ENCODE measurements at regions not wholly inside any gene's neighbourhood (a gene's known extent, or its start where the extent isn't known, plus 50 kb on each side); places are given as distances from the start of the nearest gene placed in this dataset.

GRCh38 chr13:50744116-50744660, 99.3 kb downstream of the DLEU7 start:
- TF ChIP-seq CTCF (IDR thresholded peaks at IDR 0.05; ENCODE audit: low read length) (no peak), EZH2 (IDR thresholded peaks at IDR 0.05; ENCODE audit: borderline replicate concordance, low read length) (no peak)

Data from OCI-LY1 (cell line).